HG02759 (cell line): ENCODE measurements at regions not wholly inside any gene's neighbourhood (a gene's known extent, or its start where the extent isn't known, plus 50 kb on each side); places are given as distances from the start of the nearest gene placed in this dataset.

Experiments used
- ATAC-seq: cut with Tn5 transposase; IDR thresholded peaks from one replicate; pipeline ENCODE4 v1.9.1; 2021; ENCODE audit warnings: mild to moderate bottlenecking, moderate library complexity; ENCODE audit not compliant: unreplicated experiment

- no peak for ATAC-seq
Observed at GRCh38 chr10:111131168-111131799, 54.5 kb downstream of the ADRA2A start.

GRCh38 chr10:111137007-111137406 is 60.2 kb downstream of the ADRA2A start:
- ATAC-seq = no peak

- no peak for ATAC-seq
Observed at GRCh38 chr10:111137587-111137986, 60.8 kb downstream of the ADRA2A start.

GRCh38 chr10:111138544-111138943 is 61.7 kb downstream of the ADRA2A start:
- no peak for ATAC-seq

- ATAC-seq = no peak
Observed at GRCh38 chr10:111139567-111139966, 62.7 kb downstream of the ADRA2A start.

- ATAC-seq = no peak
Observed at GRCh38 chr10:111142092-111142768, 65.4 kb downstream of the ADRA2A start.

GRCh38 chr10:111146025-111146640 is 69.3 kb downstream of the ADRA2A start:
- ATAC-seq = no peak

GRCh38 chr10:111148025-111148424 is 71.2 kb downstream of the ADRA2A start:
- ATAC-seq = no peak

GRCh38 chr10:111148440-111148839 is 71.6 kb downstream of the ADRA2A start:
- ATAC-seq = no peak

- ATAC-seq = no peak
Observed at GRCh38 chr10:111150691-111151090, 73.9 kb downstream of the ADRA2A start.

GRCh38 chr10:111151595-111152307 is 74.9 kb downstream of the ADRA2A start:
- no peak for ATAC-seq

- no peak for ATAC-seq
Observed at GRCh38 chr10:111156754-111157153, 79.9 kb downstream of the ADRA2A start.

- ATAC-seq = no peak
Observed at GRCh38 chr10:111158595-111158994, 81.8 kb downstream of the ADRA2A start.

- ATAC-seq = no peak
Observed at GRCh38 chr10:111161109-111161874, 84.5 kb downstream of the ADRA2A start.

- no peak for ATAC-seq
Observed at GRCh38 chr10:111171183-111171582, 94.4 kb downstream of the ADRA2A start.

- no peak for ATAC-seq
Observed at GRCh38 chr10:111175787-111176186, 99.0 kb downstream of the ADRA2A start.

GRCh38 chr10:111177379-111177778 is 100.5 kb downstream of the ADRA2A start:
- no peak for ATAC-seq

GRCh38 chr10:111179514-111179913 is 102.7 kb downstream of the ADRA2A start:
- ATAC-seq = no peak

- no peak for ATAC-seq
Observed at GRCh38 chr10:111186358-111186757, 109.5 kb downstream of the ADRA2A start.

- no peak for ATAC-seq
Observed at GRCh38 chr10:111187096-111187495, 110.3 kb downstream of the ADRA2A start.

- no peak for ATAC-seq
Observed at GRCh38 chr10:111199587-111199986, 122.8 kb downstream of the ADRA2A start.
